HepG2 (cell line): ENCODE measurements at regions not wholly inside any gene's neighbourhood (a gene's known extent, or its start where the extent isn't known, plus 50 kb on each side); places are given as distances from the start of the nearest gene placed in this dataset.

ENCODE experiments used
- ATAC-seq: fragments of 200-7000 bp; cut with Tn5 transposase; 3 replicates; pipeline ENCODE4 v1.9.1; 2020; ENCODE audit warnings: mild to moderate bottlenecking, moderate library complexity
- BruUV-seq: library from RNA; stranded (reverse); fragments of 400-500 nt; replicated peaks from 2 replicates; lab custom pipeline; 2021; lab: Mats Ljungman, UMichigan
- CTCF ChIA-PET: fragments of 300-600 bp; formaldehyde crosslinking; extraction: SDS; loops from one replicate; lab custom pipeline; 2021; ENCODE audit warnings: low total read pairs, inconsistent platforms, low intra/inter-chr PET ratio; lab: Yijun Ruan, JAX
- POLR2A ChIA-PET: fragments of 350-600 bp; sonication (Branson Sonifier 250); formaldehyde crosslinking; loops from one replicate; lab custom pipeline; 2020; ENCODE audit warnings: antibody characterized with exemption, inconsistent platforms; lab: Yijun Ruan, JAX
- DNase-seq: peaks from one replicate; pipeline ENCODE4 v3.0.0-alpha.2; 2015; ENCODE audit warnings: low spot score
- FAIRE-seq: peaks from 3 replicates; lab custom pipeline; 2011; peaks lifted over from hg19 to GRCh38; lab: Jason Lieb, UNC
- H2AFZ ChIP-seq: one replicate; pipeline ENCODE4 v1.6.1; 2011; ENCODE audit warnings: low read length, inconsistent platforms
- H3K27ac ChIP-seq: fragments of 300-600 bp; 3 replicates; pipeline ENCODE4 v1.8.0; 2011; ENCODE audit warnings: mixed run types, mild to moderate bottlenecking, mixed read lengths, low read length, inconsistent platforms; ENCODE audit not compliant: insufficient read depth; ENCODE audit errors: extremely low read length
- H3K27me3 ChIP-seq, 2 experiments: fragments of 200-600 bp in 1 of 2; 2 replicates in 1 of 2; 3 replicates in 1 of 2; pipeline versions ENCODE4 v1.6.0 to v1.8.0; 2011; ENCODE audit warnings: low read length in 2 of 2, mild to moderate bottlenecking in 2 of 2, moderate library complexity in 2 of 2, inconsistent platforms in 1 of 2; ENCODE audit not compliant: insufficient read depth in 2 of 2, control insufficient read depth in 1 of 2
- H3K36me3 ChIP-seq, 2 experiments: fragments of 200-600 bp in 1 of 2; replicated peaks in 1 of 2; 2 replicates in 1 of 2; 3 replicates in 1 of 2; pipeline versions ENCODE4 v1.5.1 to v1.8.0; 2011; ENCODE audit warnings: low read length in 2 of 2, inconsistent platforms in 1 of 2; ENCODE audit not compliant: insufficient read depth in 2 of 2, control insufficient read depth in 1 of 2
- H3K4me1 ChIP-seq: 2 replicates; pipeline ENCODE4 v1.5.1; 2012; ENCODE audit warnings: low read length, inconsistent platforms; ENCODE audit not compliant: insufficient read depth
- H3K4me2 ChIP-seq: 2 replicates; pipeline ENCODE4 v1.6.0; 2011; ENCODE audit warnings: low read depth, low read length, inconsistent platforms
- H3K4me3 ChIP-seq, 3 experiments: fragments of 200-600 bp in 1 of 3; sonication (generic), shearing (Covaris generic) in 1 of 3; replicated peaks in 1 of 3; 2 replicates each; pipeline ENCODE4 v1.5.1; 2011 to 2016; ENCODE audit warnings: low read length in 3 of 3, inconsistent platforms in 2 of 3, low read depth in 2 of 3, mild to moderate bottlenecking in 2 of 3, control low read depth in 1 of 3, mixed read lengths in 1 of 3; ENCODE audit not compliant: insufficient read depth in 1 of 3
- H3K79me2 ChIP-seq: one replicate; pipeline ENCODE4 v1.6.1; 2011; ENCODE audit warnings: low read length, inconsistent platforms; ENCODE audit not compliant: insufficient read depth
- H3K9ac ChIP-seq: 2 replicates; pipeline ENCODE4 v1.6.0; 2011; ENCODE audit warnings: mild to moderate bottlenecking, low read depth, low read length, inconsistent platforms; ENCODE audit not compliant: insufficient read depth
- H3K9me3 ChIP-seq: 2 replicates; pipeline ENCODE4 v1.5.1; 2012; ENCODE audit warnings: mild to moderate bottlenecking, low read length
- H4K20me1 ChIP-seq: 2 replicates; pipeline ENCODE4 v1.6.0; 2011; ENCODE audit warnings: inconsistent platforms, mild to moderate bottlenecking, low read length, moderate library complexity; ENCODE audit not compliant: insufficient read depth
- DDIT3 ChIP-seq: sonication (generic); formaldehyde crosslinking; IDR thresholded peaks from 2 replicates; pipeline ENCODE4 v1.4.0; 2020; ENCODE audit warnings: mild to moderate bottlenecking, missing genetic modification reagents
- GFI1 ChIP-seq: sonication (generic); formaldehyde crosslinking; IDR thresholded peaks from 2 replicates; pipeline ENCODE4 v1.5.0; 2020; ENCODE audit warnings: missing genetic modification reagents, mild to moderate bottlenecking, borderline replicate concordance
- HDAC1 ChIP-seq: sonication (generic); formaldehyde crosslinking; IDR thresholded peaks from 2 replicates; pipeline ENCODE4 v1.5.1; 2020; ENCODE audit warnings: mild to moderate bottlenecking, missing genetic modification reagents
- IRF1 ChIP-seq: sonication (generic); formaldehyde crosslinking; IDR thresholded peaks from 2 replicates; pipeline ENCODE4 v1.4.0; 2020; ENCODE audit warnings: low read depth, mild to moderate bottlenecking, missing genetic modification reagents
- MXD4 ChIP-seq: IDR thresholded peaks from 2 replicates; pipeline ENCODE4 v1.6.1; 2016; ENCODE audit warnings: mild to moderate bottlenecking, missing biosample characterization, missing genetic modification reagents
- PAF1 ChIP-seq: IDR thresholded peaks from 2 replicates; pipeline ENCODE4 v1.6.1; 2016; ENCODE audit warnings: missing genetic modification reagents, missing compliant biosample characterization
- SMAD1 ChIP-seq: sonication (generic); formaldehyde crosslinking; IDR thresholded peaks from 2 replicates; pipeline ENCODE4 v1.4.0; 2020; ENCODE audit warnings: missing genetic modification reagents, low read depth, mild to moderate bottlenecking, borderline replicate concordance
- SMARCC2 ChIP-seq: fragments of 450-650 bp; IDR thresholded peaks from 2 replicates; pipeline ENCODE4 v1.6.1; 2017; ENCODE audit warnings: antibody characterized with exemption, mild to moderate bottlenecking
- TFDP2 ChIP-seq: sonication (generic); formaldehyde crosslinking; IDR thresholded peaks from 2 replicates; pipeline ENCODE4 v1.4.0; 2020; ENCODE audit warnings: missing genetic modification reagents
- ZBTB34 ChIP-seq: sonication (generic); formaldehyde crosslinking; IDR thresholded peaks from 2 replicates; pipeline ENCODE4 v1.8.0; 2022; ENCODE audit warnings: mild to moderate bottlenecking, missing genetic modification reagents
- ZBTB38 ChIP-seq: sonication (generic); formaldehyde crosslinking; IDR thresholded peaks from 2 replicates; pipeline ENCODE4 v1.5.1; 2020; ENCODE audit warnings: mild to moderate bottlenecking, missing genetic modification reagents
- ZNF329 ChIP-seq: sonication (generic); formaldehyde crosslinking; IDR thresholded peaks from 2 replicates; pipeline ENCODE4 v1.9.0; 2021; ENCODE audit warnings: low read depth, mild to moderate bottlenecking, missing genetic modification reagents
- ZNF333 ChIP-seq: sonication (generic); formaldehyde crosslinking; IDR thresholded peaks from 2 replicates; pipeline ENCODE4 v1.4.0; 2020; ENCODE audit warnings: mild to moderate bottlenecking, missing genetic modification reagents, borderline replicate concordance
- ZNF598 ChIP-seq: sonication (generic); formaldehyde crosslinking; IDR thresholded peaks from 2 replicates; pipeline ENCODE4 v1.5.1; 2020; ENCODE audit warnings: mild to moderate bottlenecking, missing genetic modification reagents, borderline replicate concordance
- ZNF704 ChIP-seq: sonication (generic); formaldehyde crosslinking; IDR thresholded peaks from 2 replicates; pipeline ENCODE4 v1.8.1; 2023; ENCODE audit warnings: mild to moderate bottlenecking, inconsistent platforms, moderate library complexity, missing genetic modification reagents, borderline replicate concordance
- ZNF780A ChIP-seq: sonication (generic); formaldehyde crosslinking; IDR thresholded peaks from 2 replicates; pipeline ENCODE4 v1.8.0; 2022; ENCODE audit warnings: mild to moderate bottlenecking, missing genetic modification reagents, moderate library complexity
- ZNF784 ChIP-seq: sonication (generic); formaldehyde crosslinking; IDR thresholded peaks from 2 replicates; pipeline ENCODE4 v1.5.1; 2020; ENCODE audit warnings: missing genetic modification reagents, mild to moderate bottlenecking, borderline replicate concordance
- ZSCAN22 ChIP-seq: sonication (generic); formaldehyde crosslinking; IDR thresholded peaks from 2 replicates; pipeline ENCODE4 v1.4.0; 2020; ENCODE audit warnings: mild to moderate bottlenecking, missing genetic modification reagents
- WGBS: methylation state at CpG from one replicate; pipeline ENCODE4 v1.1.6; 2017; ENCODE audit warnings: low lambda C conversion rate; 5-methylcytosine and 5-hydroxymethylcytosine counted together
- in situ Hi-C: cut with HindIII; loops from 2 replicates; pipeline ENCODE4 v1.10.0; 2017; ENCODE audit warnings: low pct_unique_long_range_greater_than_20kb; ENCODE audit not compliant: extremely low pct_ligation_motif_present
- intact Hi-C: fragments of 100-400 bp; cut with micrococcal nuclease; formaldehyde crosslinking; loops from one replicate; pipeline ENCODE4 v1.10.0; 2022; ENCODE audit not compliant: unreplicated experiment

- Histone ChIP-seq H3K9ac (no peak overlapping the region), H3K27me3 (no peaks in the 10 kb centered on the region), H4K20me1 (no peaks in the 10 kb centered on the region), H3K79me2 (no peaks in the 10 kb centered on the region), H2AFZ (no peak overlapping the region), H3K36me3 (no peaks in the 10 kb centered on the region), H3K4me3 (no peak overlapping the region), H3K4me1 (no peaks in the 10 kb centered on the region), H3K4me2 (no peak overlapping the region), H3K27ac (no peak overlapping the region), H3K9me3 (no peaks in the 10 kb centered on the region)
- ChIA-PET CTCF (no interaction called here), POLR2A (no interaction called here)
- DNase-seq (no peak), FAIRE-seq (no peak), ATAC-seq (no peak)
- no peak for TF ChIP-seq ZNF780A (CRISPR knock-in tag)
- TF ChIP-seq PAF1, result no peak
- no peak for TF ChIP-seq ZNF333
- no peak for TF ChIP-seq TFDP2 (CRISPR knock-in tag)
- no peak for TF ChIP-seq ZNF598 (CRISPR knock-in tag)
- no peak for TF ChIP-seq GFI1 (CRISPR knock-in tag)
- TF ChIP-seq IRF1, result no peak
- TF ChIP-seq HDAC1 (CRISPR knock-in tag), result no peak
- TF ChIP-seq ZBTB38 (CRISPR knock-in tag), result no peak
- TF ChIP-seq DDIT3 (CRISPR knock-in tag), result no peak
- no peak for TF ChIP-seq MXD4 (CRISPR knock-in tag)
- no peak for TF ChIP-seq ZSCAN22
- no peak for TF ChIP-seq ZNF784 (CRISPR knock-in tag)
- TF ChIP-seq ZBTB34 (CRISPR knock-in tag), result no peak
- no peak for TF ChIP-seq ZNF704
- TF ChIP-seq SMARCC2, result no peak
- no peak for TF ChIP-seq SMAD1 (CRISPR knock-in tag)
- no peak for TF ChIP-seq ZNF329 (CRISPR knock-in tag)
- WGBS, result under 1% methylated on average over 6 of the region's 6 CpGs
- no TSS peak for BruUV-seq
- in situ Hi-C loops (no loop called here), intact Hi-C loops (no loop called here)
Measured at GRCh38 chr1:195866091-195866780, 742.0 kb downstream of the KCNT2 start.
